AG09319 (cell line): ENCODE measurements at regions not wholly inside any gene's neighbourhood (a gene's known extent, or its start where the extent isn't known, plus 50 kb on each side); places are given as distances from the start of the nearest gene placed in this dataset.

Experiments
- DNase-seq: peaks from one replicate; pipeline ENCODE4 v3.0.0-alpha.2; 2010; ENCODE audit warnings: low read depth; ENCODE audit errors: extremely low read depth
- TF ChIP-seq, protein P1 (sequence below): IDR thresholded peaks from 2 replicates; pipeline ENCODE4 v1.5.1; 2011; ENCODE audit warnings: low read depth, mild to moderate bottlenecking, inconsistent platforms, low read length, moderate library complexity

DNA sequence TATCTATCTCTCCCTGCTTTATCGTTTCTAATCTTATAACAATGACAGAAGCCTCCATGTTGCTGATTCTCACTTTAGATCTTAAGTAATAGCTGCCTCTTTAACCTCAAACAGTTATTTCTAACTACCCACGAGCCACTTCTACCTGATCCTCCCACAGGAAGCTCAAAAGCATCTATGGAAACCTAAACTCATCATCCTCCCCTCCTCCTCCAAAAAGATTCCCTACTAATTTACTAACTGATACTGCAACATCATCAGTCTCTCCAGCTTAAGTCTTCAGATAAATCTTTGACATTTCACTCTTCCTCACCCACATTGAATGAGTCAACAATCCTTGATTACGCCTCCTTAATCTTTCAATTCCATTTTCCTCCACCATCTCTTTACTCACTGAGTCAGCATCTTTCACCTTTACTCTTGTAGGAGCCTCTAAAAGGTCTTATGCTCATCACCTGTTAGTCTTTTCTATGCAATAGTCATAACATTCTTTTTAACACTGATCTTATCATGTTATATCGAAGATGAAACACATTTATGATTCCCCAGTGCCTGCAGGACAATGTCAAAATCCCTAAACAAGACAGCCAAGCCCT, 526.7 kb upstream of the CDH4 start:
- no peak for DNase-seq
- TF ChIP-seq, protein P1, sequence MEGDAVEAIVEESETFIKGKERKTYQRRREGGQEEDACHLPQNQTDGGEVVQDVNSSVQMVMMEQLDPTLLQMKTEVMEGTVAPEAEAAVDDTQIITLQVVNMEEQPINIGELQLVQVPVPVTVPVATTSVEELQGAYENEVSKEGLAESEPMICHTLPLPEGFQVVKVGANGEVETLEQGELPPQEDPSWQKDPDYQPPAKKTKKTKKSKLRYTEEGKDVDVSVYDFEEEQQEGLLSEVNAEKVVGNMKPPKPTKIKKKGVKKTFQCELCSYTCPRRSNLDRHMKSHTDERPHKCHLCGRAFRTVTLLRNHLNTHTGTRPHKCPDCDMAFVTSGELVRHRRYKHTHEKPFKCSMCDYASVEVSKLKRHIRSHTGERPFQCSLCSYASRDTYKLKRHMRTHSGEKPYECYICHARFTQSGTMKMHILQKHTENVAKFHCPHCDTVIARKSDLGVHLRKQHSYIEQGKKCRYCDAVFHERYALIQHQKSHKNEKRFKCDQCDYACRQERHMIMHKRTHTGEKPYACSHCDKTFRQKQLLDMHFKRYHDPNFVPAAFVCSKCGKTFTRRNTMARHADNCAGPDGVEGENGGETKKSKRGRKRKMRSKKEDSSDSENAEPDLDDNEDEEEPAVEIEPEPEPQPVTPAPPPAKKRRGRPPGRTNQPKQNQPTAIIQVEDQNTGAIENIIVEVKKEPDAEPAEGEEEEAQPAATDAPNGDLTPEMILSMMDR: no peak

DNA sequence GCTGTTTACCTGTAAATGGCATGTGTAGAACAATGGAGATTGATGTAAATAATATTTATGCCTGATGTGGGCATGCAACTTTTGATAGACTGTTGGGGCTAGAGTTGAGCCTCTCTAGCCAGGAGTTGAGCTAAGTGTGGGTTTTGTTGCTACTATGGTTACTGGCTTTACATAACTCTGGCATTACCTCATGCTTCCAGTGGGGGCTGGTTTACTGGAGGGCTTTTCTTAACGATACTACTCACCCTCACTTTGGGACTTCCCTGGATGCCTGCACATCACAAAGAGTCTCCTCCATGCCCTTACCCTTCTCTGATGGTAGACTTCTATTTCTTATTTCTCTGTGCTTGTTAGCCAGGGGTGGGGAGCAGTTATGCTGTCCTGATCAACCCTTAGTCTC, 524.6 kb upstream of the CDH4 start:
- DNase-seq: no peak
- TF ChIP-seq, protein P1: no peak

DNA sequence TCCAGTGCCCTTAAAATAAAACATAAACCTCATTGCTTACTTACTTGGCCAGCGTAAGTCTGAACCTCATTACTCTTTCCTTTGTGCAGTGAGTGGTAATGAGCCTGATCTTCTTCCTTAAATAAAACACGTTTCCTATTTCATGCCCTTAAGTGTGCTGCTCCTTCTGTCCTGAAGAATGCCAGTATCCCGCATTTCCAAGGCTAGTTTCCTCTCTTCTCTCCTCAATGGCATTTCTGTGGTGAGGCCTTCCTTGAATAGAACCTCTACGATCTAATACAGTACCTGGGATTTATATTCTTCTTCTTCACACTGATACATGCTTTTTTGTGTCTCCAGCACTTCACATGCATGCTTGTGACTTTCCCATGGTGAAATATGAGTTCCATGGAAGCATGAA, 523.4 kb upstream of the CDH4 start:
- no peak for DNase-seq
- TF ChIP-seq, protein P1: no peak

DNA sequence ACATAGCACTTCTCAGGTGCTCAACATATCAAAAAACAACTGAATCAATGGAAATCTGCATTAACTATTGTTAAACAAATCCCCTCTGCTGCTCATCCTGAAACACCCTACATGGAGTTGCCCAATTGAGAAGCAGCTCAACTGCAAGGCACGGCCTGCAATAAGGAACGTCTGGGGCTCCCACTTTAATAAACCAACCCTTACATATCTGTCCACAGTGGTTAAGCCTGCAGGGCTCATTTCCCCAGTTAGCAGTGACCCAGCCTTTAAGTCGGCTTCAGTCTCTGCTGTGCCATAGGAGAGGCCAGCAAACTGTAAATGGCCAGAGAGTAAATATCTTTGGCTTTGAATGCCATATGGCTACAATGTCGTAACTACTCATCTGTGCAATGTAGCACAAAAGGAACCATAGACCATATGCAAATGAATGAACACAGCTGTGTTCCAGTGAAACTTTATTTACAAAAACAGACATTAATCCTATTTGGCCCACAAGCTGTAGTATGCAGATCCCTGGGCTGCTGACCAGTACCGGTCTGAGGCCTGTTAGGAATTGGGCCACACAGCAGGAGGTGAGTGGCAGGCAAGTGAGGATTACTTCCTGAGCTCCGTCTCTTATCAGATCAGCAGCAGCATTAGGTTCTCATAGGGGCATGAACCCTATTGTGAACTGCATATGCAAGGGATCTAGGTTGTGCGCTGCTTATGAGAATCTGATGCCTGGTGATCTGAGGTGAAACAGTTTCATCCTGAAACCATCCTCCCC, 522.7 kb upstream of the CDH4 start:
- TF ChIP-seq, protein P1: no peak
- no peak for DNase-seq

DNA sequence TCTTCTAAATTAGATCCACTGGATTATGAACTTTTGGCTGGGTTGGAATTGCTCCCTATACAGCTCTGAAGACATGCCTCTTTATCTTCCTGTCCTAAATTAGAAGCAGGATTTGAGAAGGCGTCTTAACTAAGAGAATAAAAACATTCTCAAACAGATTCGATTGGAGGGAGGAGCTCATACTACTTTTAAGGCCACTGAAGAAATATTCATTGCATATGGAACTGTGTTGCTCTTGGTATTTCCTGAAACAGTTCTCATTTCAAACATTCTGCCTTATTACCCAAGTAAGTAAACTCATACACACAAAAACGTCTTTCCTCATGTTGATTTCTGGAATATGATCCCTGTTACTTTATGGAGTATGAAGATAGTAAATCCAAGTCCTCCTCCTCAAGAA, 519.7 kb upstream of the CDH4 start:
- DNase-seq: no peak
- TF ChIP-seq, protein P1: no peak

DNA sequence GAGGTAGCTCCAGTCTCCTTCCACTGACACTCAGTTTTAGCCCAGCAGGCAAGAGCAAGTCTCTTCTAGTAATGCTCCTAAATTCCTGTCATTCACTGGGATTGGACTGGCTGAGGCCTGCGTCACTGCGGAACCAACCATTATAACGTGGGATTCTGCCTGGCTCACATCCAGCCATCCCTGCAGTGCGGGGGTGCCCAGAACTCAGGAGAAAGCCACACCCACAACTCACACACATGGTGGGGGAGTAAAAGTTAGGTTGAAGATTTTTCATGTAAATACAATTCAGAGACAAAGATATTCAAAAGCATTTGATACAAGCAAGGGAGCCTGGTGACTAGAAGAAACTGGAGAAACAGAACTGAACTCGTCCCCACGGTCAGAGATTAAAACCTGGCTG, 504.0 kb upstream of the CDH4 start:
- TF ChIP-seq, protein P1: no peak
- no peak for DNase-seq

DNA sequence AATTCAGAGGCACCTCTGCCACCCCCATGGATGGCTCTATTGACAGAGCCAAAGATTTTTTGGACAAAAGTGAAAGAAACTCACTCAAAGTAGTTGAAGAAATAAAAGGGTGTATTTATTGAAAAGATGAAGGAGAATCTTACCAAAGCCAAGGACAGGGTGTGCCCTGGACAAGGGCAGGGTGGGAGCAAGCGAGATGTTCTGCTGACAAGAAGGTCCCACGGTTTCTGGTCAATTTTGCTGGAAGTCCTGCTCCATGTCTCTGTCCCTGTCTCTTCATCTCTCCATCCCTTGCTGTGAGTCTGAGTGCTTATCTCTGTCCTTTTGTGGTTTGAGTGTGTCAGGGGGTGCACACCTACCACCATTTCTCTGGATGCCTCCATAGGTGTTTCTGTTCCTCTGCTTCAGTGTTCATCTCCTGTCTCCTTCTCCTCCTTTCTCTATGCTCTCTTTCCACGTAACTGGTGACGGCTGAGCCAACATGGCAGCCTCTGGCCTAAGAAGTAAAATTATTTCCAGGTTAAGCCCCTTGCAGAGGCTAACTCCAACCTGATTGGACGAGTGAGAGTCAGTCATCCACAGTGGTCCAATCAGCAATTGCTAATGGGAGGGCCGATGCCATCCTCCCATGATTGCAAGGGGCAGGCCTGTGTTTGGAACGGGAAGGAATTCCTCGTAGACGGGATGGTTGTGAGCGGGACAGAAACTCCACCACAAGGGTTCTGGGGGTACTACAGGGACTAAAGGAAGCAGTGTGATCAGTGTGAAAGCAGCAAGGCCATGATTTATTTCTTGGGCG, 502.1 kb upstream of the CDH4 start:
- no peak for DNase-seq
- TF ChIP-seq, protein P1: no peak
